Neural progenitor cell (in vitro differentiated cells): ENCODE measurements at regions not wholly inside any gene's neighbourhood (a gene's known extent, or its start where the extent isn't known, plus 50 kb on each side); places are given as distances from the start of the nearest gene placed in this dataset.
"Not testable (repeated sequence)": the region's sequence is repeated elsewhere in the genome, so short reads cannot be mapped to it uniquely, and the experiment has no call there.

Experiments
- DNase-seq: peaks from one replicate; pipeline ENCODE4 v3.0.0-alpha.2; 2016; ENCODE audit warnings: low spot score
- H2AFZ ChIP-seq: fragments of 200-600 bp; sonication (generic); replicated peaks from 2 replicates; pipeline ENCODE4 v1.6.1; 2016; ENCODE audit warnings: antibody characterized with exemption
- H3F3A ChIP-seq: fragments of 200-600 bp; sonication (generic); 2 replicates; pipeline ENCODE4 v1.6.1; 2016; ENCODE audit warnings: antibody characterized with exemption, low read depth
- H3K27ac ChIP-seq: fragments of 200-600 bp; sonication (generic); 2 replicates; pipeline ENCODE4 v1.5.1; 2016; ENCODE audit warnings: mild to moderate bottlenecking
- H3K27me3 ChIP-seq: fragments of 200-600 bp; sonication (generic); 2 replicates; pipeline ENCODE4 v1.6.1; 2016; ENCODE audit warnings: mild to moderate bottlenecking, moderate library complexity
- H3K36me3 ChIP-seq: fragments of 200-600 bp; sonication (generic); 2 replicates; pipeline ENCODE4 v1.5.1; 2016
- H3K4me1 ChIP-seq: fragments of 200-600 bp; sonication (generic); 2 replicates; pipeline ENCODE4 v1.6.1; 2016; ENCODE audit warnings: mixed run types
- H3K4me2 ChIP-seq: fragments of 200-600 bp; sonication (generic); 2 replicates; pipeline ENCODE4 v1.6.1; 2016
- H3K4me3 ChIP-seq: fragments of 200-600 bp; sonication (generic); 2 replicates; pipeline ENCODE4 v1.5.1; 2016
- H3K79me2 ChIP-seq: fragments of 200-600 bp; sonication (generic); 2 replicates; pipeline ENCODE4 v1.6.1; 2016; ENCODE audit warnings: low read depth
- H3K9ac ChIP-seq: fragments of 200-600 bp; sonication (generic); 2 replicates; pipeline ENCODE4 v1.6.1; 2016
- H3K9me3 ChIP-seq: fragments of 200-600 bp; sonication (generic); 2 replicates; pipeline ENCODE4 v1.5.1; 2016; ENCODE audit warnings: low read depth
- H4K20me1 ChIP-seq: fragments of 200-600 bp; sonication (generic); 2 replicates; pipeline ENCODE4 v1.6.1; 2016; ENCODE audit warnings: low read depth
- H3K27ac Mint-ChIP-seq: 3 replicates; pipeline ENCODE4 v1.8.0; 2021; ENCODE audit warnings: mixed read lengths
- H3K27me3 Mint-ChIP-seq: 2 replicates; pipeline ENCODE4 v1.8.0; 2022; ENCODE audit warnings: low read depth, mild to moderate bottlenecking, inconsistent platforms, moderate library complexity, mixed read lengths; ENCODE audit not compliant: insufficient read depth
- H3K36me3 Mint-ChIP-seq: 3 replicates; pipeline ENCODE4 v1.8.0; 2021; ENCODE audit warnings: mixed read lengths
- H3K4me1 Mint-ChIP-seq: 3 replicates; pipeline ENCODE4 v1.8.0; 2021; ENCODE audit warnings: mixed read lengths
- H3K4me3 Mint-ChIP-seq: 3 replicates; pipeline ENCODE4 v1.8.0; 2021; ENCODE audit warnings: mild to moderate bottlenecking, moderate library complexity, mixed read lengths
- H3K9me3 Mint-ChIP-seq: 3 replicates; pipeline ENCODE4 v1.8.0; 2020; ENCODE audit warnings: mixed read lengths
- CTCF ChIP-seq: fragments of 200-600 bp; sonication (generic); IDR thresholded peaks from 2 replicates; pipeline ENCODE4 v1.5.1; 2017; ENCODE audit warnings: antibody characterized with exemption, mild to moderate bottlenecking
- EZH2 ChIP-seq: fragments of 200-600 bp; sonication (generic); IDR thresholded peaks from 2 replicates; pipeline ENCODE4 v1.6.1; 2017; ENCODE audit warnings: antibody characterized with exemption, mild to moderate bottlenecking, moderate library complexity
- EZH2phosphoT487 ChIP-seq: fragments of 200-600 bp; sonication (generic); IDR thresholded peaks from 2 replicates; pipeline ENCODE4 v1.6.1; 2017; ENCODE audit warnings: antibody characterized with exemption

GRCh38 chr12:72986963-72987362 is 714.8 kb downstream of the TRHDE start:
- Histone ChIP-seq H3K27ac (no peak overlapping the region), H3K4me3 (no peak overlapping the region), H3F3A (no peaks in the 10 kb centered on the region), H3K36me3 (no peaks in the 10 kb centered on the region), H3K27me3 (no peaks in the 10 kb centered on the region), H3K9ac (no peak overlapping the region), H3K79me2 (no peaks in the 10 kb centered on the region), H3K4me1 (no peaks in the 10 kb centered on the region), H4K20me1 (no peaks in the 10 kb centered on the region), H2AFZ (no peak overlapping the region), H3K4me2 (no peak overlapping the region), H3K9me3 (no peaks in the 10 kb centered on the region)
- Mint-ChIP-seq H3K4me3 (no peak overlapping the region), H3K27me3 (no peaks in the 10 kb centered on the region), H3K36me3 (peaks cover 1% of the 10 kb centered on the region), H3K27ac (no peak overlapping the region), H3K4me1 (no peaks in the 10 kb centered on the region), H3K9me3 (no peaks in the 10 kb centered on the region)
- TF ChIP-seq EZH2 = no peak
- TF ChIP-seq EZH2phosphoT487 = no peak
- no peak for TF ChIP-seq CTCF
- no peak for DNase-seq

- no peak overlapping the region for H3K4me3 Mint-ChIP-seq
- no peaks in the 10 kb centered on the region for H3K27me3 Mint-ChIP-seq
- Histone ChIP-seq H3K9me3 (no peaks in the 10 kb centered on the region), H4K20me1 (no peaks in the 10 kb centered on the region), H3K4me3 (no peak overlapping the region), H3F3A (no peaks in the 10 kb centered on the region), H2AFZ (no peak overlapping the region), H3K4me1 (no peaks in the 10 kb centered on the region), H3K27me3 (no peaks in the 10 kb centered on the region), H3K79me2 (no peaks in the 10 kb centered on the region), H3K27ac (no peak overlapping the region), H3K9ac (no peak overlapping the region), H3K36me3 (no peaks in the 10 kb centered on the region), H3K4me2 (no peak overlapping the region)
- no peaks in the 10 kb centered on the region for H3K9me3 Mint-ChIP-seq
- peaks cover 1% of the 10 kb centered on the region for H3K36me3 Mint-ChIP-seq
- no peak overlapping the region for H3K27ac Mint-ChIP-seq
- DNase-seq = no peak
- no peaks in the 10 kb centered on the region for H3K4me1 Mint-ChIP-seq
- TF ChIP-seq EZH2 (no peak), CTCF (no peak), EZH2phosphoT487 (no peak)
These were observed 717.3 kb downstream of the TRHDE start for GRCh38 chr12:72989458-72989947.

GRCh38 chr12:72995029-72995428 is 722.9 kb downstream of the TRHDE start:
- H4K20me1 ChIP-seq, H3K36me3 ChIP-seq, H3K9me3 ChIP-seq, DNase-seq, H3K36me3 Mint-ChIP-seq, H3K27me3 ChIP-seq, H3K4me3 Mint-ChIP-seq, H3K9ac ChIP-seq, H3K4me1 Mint-ChIP-seq, H2AFZ ChIP-seq, H3K27ac Mint-ChIP-seq, H3K4me1 ChIP-seq, H3F3A ChIP-seq, H3K79me2 ChIP-seq, H3K4me2 ChIP-seq, H3K9me3 Mint-ChIP-seq, H3K27me3 Mint-ChIP-seq, H3K27ac ChIP-seq, H3K4me3 ChIP-seq: not testable (repeated sequence)

- no peak overlapping the region for H3K4me3 ChIP-seq
- Mint-ChIP-seq H3K9me3 (no peaks in the 10 kb centered on the region), H3K36me3 (no peaks in the 10 kb centered on the region), H3K4me3 (no peak overlapping the region), H3K4me1 (no peaks in the 10 kb centered on the region), H3K27me3 (no peaks in the 10 kb centered on the region), H3K27ac (no peak overlapping the region)
- no peaks in the 10 kb centered on the region for H3K4me1 ChIP-seq
- DNase-seq = no peak
- no peak for TF ChIP-seq EZH2phosphoT487
- no peak for TF ChIP-seq EZH2
- TF ChIP-seq CTCF = no peak
- H3F3A ChIP-seq = no peaks in the 10 kb centered on the region
- no peak overlapping the region for H2AFZ ChIP-seq
- no peaks in the 10 kb centered on the region for H3K36me3 ChIP-seq
- H3K27ac ChIP-seq = no peak overlapping the region
- no peak overlapping the region for H3K9ac ChIP-seq
- no peaks in the 10 kb centered on the region for H3K27me3 ChIP-seq
- no peaks in the 10 kb centered on the region for H3K79me2 ChIP-seq
- no peaks in the 10 kb centered on the region for H3K9me3 ChIP-seq
- H4K20me1 ChIP-seq = no peaks in the 10 kb centered on the region
- H3K4me2 ChIP-seq = no peak overlapping the region
These were observed 723.4 kb downstream of the TRHDE start for GRCh38 chr12:72995616-72996015.

GRCh38 chr12:73001806-73002205 is 729.6 kb downstream of the TRHDE start:
- not testable (repeated sequence) for H2AFZ ChIP-seq, H3K9me3 Mint-ChIP-seq, H3K27ac Mint-ChIP-seq, H3K27me3 Mint-ChIP-seq, H4K20me1 ChIP-seq, DNase-seq, H3F3A ChIP-seq, H3K27ac ChIP-seq, H3K79me2 ChIP-seq, H3K4me3 ChIP-seq, H3K4me2 ChIP-seq, H3K4me1 Mint-ChIP-seq, H3K4me1 ChIP-seq, H3K9ac ChIP-seq, H3K4me3 Mint-ChIP-seq, H3K36me3 ChIP-seq, H3K27me3 ChIP-seq, H3K9me3 ChIP-seq, H3K36me3 Mint-ChIP-seq

GRCh38 chr12:73002504-73002903 is 730.3 kb downstream of the TRHDE start:
- not testable (repeated sequence) for H3K9ac ChIP-seq, DNase-seq, H3K4me3 ChIP-seq

More at GRCh38 chr12:73002504-73002903, 730.3 kb downstream of the TRHDE start:
- not testable (repeated sequence) for H3K36me3 ChIP-seq, H2AFZ ChIP-seq, H3K27me3 ChIP-seq, H3F3A ChIP-seq, H3K9me3 Mint-ChIP-seq, H4K20me1 ChIP-seq, H3K4me2 ChIP-seq, H3K27ac ChIP-seq, H3K79me2 ChIP-seq, H3K27ac Mint-ChIP-seq, H3K27me3 Mint-ChIP-seq, H3K9me3 ChIP-seq, H3K4me1 ChIP-seq, H3K36me3 Mint-ChIP-seq, H3K4me3 Mint-ChIP-seq, H3K4me1 Mint-ChIP-seq
